GM19025 (cell line): ENCODE measurements at regions not wholly inside any gene's neighbourhood (a gene's known extent, or its start where the extent isn't known, plus 50 kb on each side); places are given as distances from the start of the nearest gene placed in this dataset.

Experiments used
- ATAC-seq: cut with Tn5 transposase; IDR thresholded peaks from one replicate; pipeline ENCODE4 v1.9.1; 2021; ENCODE audit warnings: mild to moderate bottlenecking, low read depth, moderate library complexity; ENCODE audit not compliant: unreplicated experiment

- ATAC-seq: no peak
These were observed 214.5 kb upstream of the PUM3 start for GRCh38 chr9:3058409-3058808.

- no peak for ATAC-seq
These were observed 210.2 kb upstream of the PUM3 start for GRCh38 chr9:3054017-3054586.

- no peak for ATAC-seq
These were observed 205.7 kb upstream of the PUM3 start for GRCh38 chr9:3049636-3050035.

GRCh38 chr9:3047912-3048311 lies 204.0 kb upstream of the PUM3 start:
- ATAC-seq: no peak

GRCh38 chr9:3045153-3045552 lies 201.3 kb upstream of the PUM3 start:
- no peak for ATAC-seq

GRCh38 chr9:3043369-3043768 lies 199.5 kb upstream of the PUM3 start:
- no peak for ATAC-seq

- no peak for ATAC-seq
These were observed 196.9 kb upstream of the PUM3 start for GRCh38 chr9:3040761-3041160.

GRCh38 chr9:3036333-3036700 lies 192.4 kb upstream of the PUM3 start:
- no peak for ATAC-seq

GRCh38 chr9:3035579-3036332 lies 191.9 kb upstream of the PUM3 start:
- no peak for ATAC-seq

GRCh38 chr9:3032898-3033297 lies 189.0 kb upstream of the PUM3 start:
- peak; percentile 82 for ATAC-seq

- ATAC-seq: no peak
These were observed 184.6 kb upstream of the PUM3 start for GRCh38 chr9:3028535-3028934.

GRCh38 chr9:3027210-3027609 lies 183.3 kb upstream of the PUM3 start:
- ATAC-seq: no peak

- ATAC-seq: no peak
These were observed 179.6 kb upstream of the PUM3 start for GRCh38 chr9:3023449-3023848.

GRCh38 chr9:3018691-3019230 lies 174.9 kb upstream of the PUM3 start:
- no peak for ATAC-seq

- no peak for ATAC-seq
These were observed 174.2 kb upstream of the PUM3 start for GRCh38 chr9:3018071-3018470.

- no peak for ATAC-seq
These were observed 170.3 kb upstream of the PUM3 start for GRCh38 chr9:3014178-3014577.

GRCh38 chr9:3012842-3013241 lies 168.9 kb upstream of the PUM3 start:
- ATAC-seq: no peak

- no peak for ATAC-seq
These were observed 168.3 kb upstream of the PUM3 start for GRCh38 chr9:3012245-3012644.

- ATAC-seq: no peak
These were observed 164.2 kb upstream of the PUM3 start for GRCh38 chr9:3008091-3008490.

GRCh38 chr9:3007326-3007725 lies 163.4 kb upstream of the PUM3 start:
- no peak for ATAC-seq

- ATAC-seq: no peak
These were observed 163.0 kb upstream of the PUM3 start for GRCh38 chr9:3006851-3007250.

GRCh38 chr9:3004572-3004971 lies 160.7 kb upstream of the PUM3 start:
- no peak for ATAC-seq
